Fibroblast of skin of scalp (primary cell): ENCODE measurements at regions not wholly inside any gene's neighbourhood (a gene's known extent, or its start where the extent isn't known, plus 50 kb on each side); places are given as distances from the start of the nearest gene placed in this dataset.
A peak's percentile ranks its signal among the peaks of the same experiment; 100 is the strongest.
"Not testable (repeated sequence)": the region's sequence is repeated elsewhere in the genome, so short reads cannot be mapped to it uniquely, and the experiment has no call there.

Experiments used
- DNase-seq: peaks from one replicate; pipeline ENCODE4 v3.0.0-alpha.2; 2013

DNA sequence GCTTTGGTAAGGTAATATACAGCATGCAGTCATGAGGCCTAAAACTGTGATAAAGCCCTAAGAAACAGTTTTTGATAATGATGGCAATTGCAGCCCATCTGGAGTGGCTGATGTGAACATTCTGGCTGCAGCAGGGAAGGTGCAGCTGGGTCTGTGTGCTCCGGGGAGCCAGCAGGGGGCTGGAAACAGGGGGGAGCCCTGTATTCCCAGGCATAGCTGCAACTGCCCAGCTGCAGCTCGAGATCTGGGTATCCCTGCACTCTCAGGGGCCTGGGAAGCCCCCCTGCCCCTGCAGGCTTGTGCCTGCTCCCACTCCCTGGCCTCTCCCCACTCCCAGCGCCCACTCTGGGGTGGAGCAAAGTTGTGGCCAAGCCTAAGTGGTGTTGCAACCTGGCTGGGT, 95.6 kb downstream of the RRAGB start:
- no peak for DNase-seq

DNA sequence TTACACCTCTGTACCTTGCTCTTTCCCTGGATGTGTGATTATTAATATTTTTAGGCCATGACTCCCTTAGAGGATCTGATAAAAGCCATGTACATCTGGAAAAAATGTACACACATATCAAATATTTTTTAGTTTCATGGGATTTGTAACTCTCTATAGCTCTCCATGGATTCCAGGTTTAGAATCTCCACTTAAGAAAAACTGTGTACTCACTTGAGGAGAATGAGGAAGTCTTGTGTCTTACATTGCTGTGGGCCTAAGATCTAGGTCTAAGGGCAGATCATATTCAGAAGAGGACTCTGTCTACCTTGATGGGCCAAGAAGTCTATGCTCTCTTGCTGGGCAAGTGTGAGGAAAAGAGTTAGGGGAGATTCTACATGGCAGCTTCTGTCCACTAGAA, 98.0 kb downstream of the RRAGB start:
- DNase-seq = no peak

DNA sequence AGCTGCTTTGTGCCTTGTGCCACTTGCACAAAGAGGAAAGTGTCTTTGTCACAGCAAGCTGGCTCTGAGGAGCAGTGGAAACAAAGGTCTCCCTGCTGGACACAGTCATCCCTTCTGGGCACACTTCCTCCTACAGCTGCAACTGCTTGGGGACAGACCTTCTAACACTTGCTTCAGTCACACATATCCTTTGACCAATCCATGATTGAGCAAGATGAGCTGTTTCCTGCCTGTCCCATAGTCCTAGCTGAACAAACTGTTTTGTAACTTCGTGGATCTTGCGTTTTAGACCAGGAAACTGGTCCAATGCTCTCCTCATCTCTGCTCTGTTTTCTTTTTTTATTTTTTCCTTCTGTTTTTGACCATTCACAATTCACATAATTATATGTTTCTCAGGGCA, 98.5 kb downstream of the RRAGB start:
- DNase-seq = no peak

DNA sequence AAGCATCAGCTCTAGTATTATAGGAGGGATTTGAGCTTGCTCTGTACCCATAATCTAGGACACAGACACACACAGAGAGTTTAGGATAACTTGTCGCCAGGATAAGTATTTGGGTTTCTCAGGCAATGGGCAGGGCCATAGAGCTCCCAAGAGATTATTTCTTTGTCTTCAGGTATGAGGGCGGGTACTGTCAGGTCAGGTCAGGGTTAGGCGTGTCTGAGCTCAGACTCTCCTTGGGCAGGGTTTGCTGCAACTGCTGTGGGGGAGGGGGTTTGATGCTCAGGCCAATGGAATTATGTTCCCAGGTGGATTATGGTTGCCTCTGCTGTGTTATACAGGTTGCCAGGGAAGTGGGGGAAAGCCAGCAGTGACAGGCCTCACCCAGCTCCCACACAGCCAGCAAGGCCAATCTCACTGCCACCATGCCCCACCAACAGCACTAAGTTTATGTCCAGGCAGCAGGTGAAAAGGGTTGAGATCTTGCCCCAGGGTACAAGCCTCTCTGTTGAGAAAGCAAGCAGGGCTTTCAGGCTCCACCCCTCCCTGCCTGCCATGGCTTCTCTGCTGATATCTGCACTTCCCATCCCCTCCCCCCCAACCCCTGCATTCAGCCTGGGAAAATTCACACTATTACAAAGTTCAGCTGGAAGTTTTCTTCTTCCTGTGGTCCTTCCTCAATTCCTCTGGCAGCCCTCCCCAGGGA, 101.3 kb downstream of the RRAGB start:
- no peak for DNase-seq

DNA sequence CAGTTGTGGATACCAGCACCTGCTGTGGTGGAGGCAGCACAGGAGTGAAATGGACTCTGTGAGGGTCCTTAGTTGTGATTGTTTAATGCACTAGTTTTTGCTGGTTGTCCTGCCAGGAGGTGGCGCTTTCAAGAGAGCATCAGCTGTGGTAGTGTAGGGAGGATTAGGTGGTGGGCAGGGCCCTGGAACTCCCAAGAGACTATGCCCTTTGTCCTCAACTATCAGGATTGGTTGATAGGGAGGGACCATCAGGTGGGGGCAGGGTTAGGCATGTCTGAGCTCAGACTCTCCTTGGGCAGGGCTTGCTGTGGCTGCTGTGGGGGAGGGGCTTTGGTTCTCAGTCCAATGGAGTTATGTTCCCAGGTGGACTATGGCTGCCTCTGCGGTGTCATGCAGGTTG, 121.9 kb downstream of the RRAGB start:
- no peak for DNase-seq

DNA sequence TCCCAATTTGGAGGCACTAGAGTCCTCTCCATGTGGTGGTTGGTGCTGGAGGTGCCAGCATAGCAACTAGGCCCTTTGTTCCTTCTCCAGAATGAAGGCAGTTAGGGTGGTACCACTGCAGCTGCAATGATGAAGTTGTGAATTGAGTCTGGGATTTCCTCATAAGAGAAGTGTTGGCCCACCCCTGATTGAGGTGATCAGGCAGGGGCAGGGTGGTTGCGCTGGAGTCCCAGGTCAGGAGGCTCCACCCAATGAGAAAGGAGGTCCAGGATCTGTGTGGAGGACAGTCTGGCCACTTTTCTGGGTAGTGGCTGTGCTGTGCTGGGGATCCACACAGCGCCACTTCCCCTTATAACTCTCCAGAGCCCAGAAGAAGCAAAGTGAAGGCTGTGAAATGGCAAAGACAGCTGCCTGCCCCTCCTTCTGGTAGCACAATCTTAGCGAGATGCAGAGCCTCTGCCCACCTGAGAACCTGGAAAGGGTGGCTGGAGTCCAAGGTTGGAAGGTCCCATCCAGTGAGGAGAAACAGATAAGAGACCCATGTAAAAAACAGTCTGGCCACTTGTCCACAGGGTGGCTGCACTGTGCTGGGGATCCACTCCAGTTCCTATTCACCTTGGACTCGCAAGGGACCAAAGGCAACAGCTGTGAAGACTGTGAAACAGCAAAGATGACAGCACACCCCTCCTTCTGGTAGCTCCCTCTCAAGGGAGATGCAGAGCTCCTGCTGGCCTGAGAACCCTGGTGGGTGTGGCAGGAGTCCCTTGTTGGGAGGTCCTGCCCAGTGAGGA, 124.6 kb downstream of the RRAGB start:
- DNase-seq = no peak

DNA sequence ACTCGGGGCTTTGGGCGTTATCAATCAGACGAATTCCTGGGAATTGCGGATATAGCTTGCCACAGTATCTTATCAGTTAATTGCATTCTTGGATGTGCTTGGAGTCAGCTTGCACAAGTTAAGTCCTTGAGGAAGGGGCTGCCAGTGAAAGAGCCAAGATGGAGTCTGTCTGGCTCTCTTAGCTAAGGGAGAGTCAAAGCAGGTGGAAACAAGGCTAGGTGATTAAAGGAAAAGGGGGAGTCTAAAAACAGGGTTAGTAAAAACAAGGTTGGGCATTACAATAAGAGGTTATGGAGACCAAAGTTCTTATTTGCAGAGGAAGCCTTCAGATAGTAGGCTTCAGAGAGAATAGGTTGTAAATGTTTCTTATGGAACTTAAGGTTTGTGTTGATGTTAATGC, 149.2 kb downstream of the RRAGB start:
- DNase-seq = not testable (repeated sequence)

DNA sequence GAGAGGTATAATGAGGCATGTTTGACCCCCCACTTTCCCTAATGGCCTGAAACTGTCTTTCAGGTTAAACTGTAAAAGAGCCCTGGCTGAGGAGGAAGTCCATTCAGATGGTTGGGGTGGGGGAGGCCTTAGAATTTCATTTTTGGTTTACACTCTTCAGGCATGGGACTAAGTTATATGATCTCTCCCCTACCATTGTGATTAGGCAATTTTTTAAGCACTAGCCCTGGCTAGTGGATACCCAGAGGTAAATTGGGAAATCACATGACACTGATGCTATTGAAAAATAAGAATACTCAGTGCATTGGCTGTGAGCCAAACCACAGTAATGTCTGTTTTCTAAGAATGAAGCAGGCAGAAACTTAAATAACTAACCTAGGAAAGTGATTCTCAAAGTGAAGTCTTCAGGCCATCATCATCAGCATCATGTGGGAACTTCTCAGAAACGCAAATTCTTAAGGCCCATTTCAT, 149.7 kb downstream of the RRAGB start:
- peak; percentile 0 for DNase-seq

DNA sequence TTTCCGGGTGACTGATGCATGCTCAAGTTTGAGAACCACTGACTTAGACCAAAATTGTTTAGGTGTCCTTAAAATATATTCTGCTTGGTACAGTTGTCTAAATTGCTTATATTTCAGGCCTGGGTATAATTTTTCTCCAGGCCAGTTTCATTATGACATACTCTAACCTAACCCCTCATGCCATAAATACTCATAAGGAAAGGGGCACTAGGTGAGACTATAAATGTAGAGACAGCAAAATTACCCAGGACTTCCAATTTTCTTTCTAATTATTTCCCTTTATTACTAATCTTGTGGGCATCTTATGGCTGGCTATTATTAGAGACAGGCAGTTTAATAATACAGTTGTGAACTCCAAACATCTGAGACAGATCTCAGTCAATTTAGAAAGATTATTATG, 150.2 kb downstream of the RRAGB start:
- DNase-seq = no peak

DNA sequence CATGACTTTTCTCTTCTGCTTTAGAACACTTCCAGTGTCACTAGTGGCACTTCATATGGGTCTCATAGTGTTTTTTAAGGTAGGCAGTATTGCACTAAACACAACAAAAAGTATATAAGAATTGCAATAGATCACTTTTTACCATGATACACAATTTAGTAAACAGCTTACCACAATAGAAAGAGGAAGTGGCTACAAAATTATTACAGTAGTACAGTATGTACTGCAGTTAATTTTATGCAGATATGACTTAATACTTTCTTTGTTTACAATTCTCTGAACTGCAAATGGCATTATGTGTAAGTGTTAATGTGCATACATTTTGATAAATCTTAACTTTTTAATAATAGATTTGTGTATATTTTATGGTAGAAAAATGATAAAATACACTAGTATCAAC, 157.3 kb downstream of the RRAGB start:
- no peak for DNase-seq

DNA sequence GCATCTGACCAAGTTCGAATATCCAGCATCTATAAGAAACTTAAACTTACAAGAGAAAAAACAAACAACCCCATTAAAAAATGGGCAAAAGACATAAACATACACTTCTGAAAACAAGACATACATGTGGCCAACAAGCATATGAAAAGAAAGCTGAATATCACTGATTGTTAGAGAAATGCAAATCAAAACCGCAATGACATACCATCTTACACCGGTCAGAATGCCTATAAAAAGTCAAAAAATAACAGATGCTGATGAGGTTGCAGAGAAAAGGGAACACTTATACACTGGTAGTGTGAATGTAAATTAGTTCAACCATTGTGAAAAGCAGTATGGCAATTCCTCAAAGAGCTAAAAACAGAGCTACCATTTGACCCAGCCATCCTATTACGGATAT, 166.0 kb downstream of the RRAGB start:
- DNase-seq = not testable (repeated sequence)

DNA sequence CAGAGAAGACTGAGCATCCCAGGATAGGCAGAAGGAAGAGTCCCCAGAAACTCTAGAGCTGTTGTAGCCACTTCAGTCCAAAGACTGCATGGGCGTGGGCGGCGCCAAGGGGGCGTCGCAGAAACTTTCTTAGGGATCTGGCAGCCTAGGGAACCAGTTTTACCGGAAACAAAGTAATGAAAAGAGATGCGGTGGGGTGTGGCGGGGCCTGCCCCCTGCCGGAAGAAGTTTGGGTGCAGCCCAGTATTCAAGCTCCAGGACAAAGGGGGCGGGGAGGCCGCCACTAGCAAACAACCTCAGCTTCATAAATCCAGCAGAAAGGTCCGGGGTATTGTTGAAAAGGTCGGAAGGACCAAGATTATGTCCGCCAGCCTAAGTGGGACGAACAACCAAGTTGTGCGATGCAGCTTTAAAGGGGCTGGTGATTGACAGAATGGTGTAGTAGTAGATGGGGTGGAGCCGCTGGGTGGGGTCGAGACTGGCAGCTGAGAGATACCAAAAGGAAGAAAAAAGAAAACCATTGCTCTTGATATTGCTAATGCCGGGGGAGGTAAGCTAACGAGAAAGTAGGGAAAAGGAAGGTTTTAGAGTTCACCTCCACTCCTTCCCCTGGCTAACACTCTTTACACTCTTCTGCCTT, 190.5 kb downstream of the RRAGB start:
- peak; percentile 51 for DNase-seq

DNA sequence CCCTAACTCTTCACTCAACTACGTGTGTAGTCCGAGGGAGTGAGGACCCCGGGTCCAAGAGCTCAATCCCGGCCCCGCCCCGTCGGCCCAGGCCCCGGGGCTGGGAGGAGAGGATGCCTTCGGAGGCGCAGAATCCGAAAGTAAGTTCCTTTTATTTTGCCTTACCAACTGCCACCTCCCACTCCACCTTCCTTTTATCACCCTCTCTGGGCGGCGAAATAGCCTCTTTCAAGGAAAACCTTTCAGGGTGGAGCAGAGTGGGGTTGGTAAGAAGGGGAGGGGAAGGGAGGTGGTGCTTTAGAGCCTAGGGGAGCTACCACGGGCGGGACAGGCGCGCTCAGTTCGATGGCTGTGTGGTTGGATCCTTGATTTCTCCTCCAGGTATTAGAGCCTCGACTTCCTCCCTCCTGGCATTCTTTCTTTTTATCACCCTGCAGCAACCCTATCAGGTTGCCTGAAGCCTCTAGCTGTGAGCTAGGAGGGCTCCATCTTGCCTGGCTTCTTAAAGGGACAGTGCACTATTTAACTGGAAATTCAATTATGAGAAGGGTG, 191.2 kb downstream of the RRAGB start:
- peak; percentile 9 for DNase-seq

DNA sequence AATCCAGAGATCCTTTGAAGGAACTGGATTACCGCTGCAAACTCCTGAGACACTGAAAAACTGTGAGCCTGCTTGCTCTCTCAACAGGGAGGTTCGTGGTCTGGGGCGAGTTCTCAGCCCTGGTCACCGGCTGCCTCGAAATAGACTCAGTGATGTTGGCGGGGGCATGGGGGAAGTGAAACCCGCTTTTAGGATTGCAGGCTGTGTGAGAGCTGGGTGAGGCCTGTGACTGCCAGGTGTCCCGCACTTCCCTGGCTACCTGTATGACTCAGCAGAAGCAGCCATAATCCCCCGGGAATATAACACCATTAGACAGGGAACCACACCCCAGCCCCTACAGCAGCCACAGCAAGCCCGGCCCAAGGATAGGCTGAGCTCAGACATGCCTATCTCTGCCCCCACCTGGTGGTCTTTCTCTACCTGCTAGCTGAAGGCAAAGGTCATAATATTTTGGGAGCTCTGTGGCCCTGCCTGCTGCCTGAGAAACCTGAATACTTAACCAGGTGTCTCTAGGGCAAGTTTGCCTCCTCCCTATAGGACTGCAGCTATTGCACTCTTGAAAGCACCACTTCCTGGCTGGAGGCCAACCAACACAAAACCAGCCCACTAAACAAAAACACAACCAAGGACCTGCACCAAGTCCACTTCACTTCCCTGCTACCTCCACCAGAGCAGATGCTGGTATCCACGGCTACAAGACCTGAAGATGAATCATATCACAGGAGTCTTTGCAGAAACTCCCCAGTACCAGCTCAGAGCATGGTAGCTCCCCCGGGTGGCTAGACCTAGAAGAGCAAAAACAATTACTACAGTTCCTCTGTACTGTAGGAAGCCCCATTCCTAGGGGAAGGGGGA, 202.0 kb downstream of the RRAGB start:
- DNase-seq = no peak

DNA sequence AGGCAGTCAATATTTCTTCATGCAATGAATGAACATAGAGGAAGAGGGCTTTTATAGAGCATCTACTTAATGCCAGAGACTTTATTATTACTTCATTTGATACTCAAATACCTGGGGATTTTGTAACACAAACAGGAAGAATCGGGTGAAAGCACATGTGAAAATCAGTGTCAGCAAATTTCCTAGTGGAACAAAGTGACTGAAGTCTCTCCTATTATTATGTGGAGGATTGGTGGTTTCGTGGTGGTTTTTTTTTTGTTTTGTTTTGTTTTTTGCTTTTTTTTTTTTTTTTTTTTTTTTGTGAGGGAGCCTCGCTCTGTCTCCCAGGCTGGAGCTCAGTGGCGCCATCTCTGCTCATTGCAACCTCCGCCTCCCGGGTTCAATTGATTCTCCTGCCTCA, 207.0 kb downstream of the RRAGB start:
- DNase-seq = no peak

DNA sequence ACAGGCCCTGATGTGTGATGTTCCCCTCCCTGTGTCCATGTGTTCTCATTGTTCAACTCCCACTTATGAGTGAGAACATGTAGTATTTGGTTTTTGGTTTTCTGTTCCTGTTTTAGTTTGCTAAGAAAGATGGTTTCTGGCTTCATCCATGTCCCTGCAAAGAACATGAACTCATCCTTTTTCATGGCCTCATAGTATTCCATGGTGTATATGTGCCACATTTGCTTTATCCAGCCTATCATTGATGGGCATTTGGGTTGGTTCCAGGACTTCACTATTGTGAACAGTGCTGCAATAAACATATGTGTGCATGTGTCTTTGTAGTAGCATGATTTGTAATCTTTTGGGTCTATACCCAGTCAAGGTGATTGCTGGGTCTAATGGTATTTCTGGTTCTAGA, 211.0 kb downstream of the RRAGB start:
- DNase-seq = not testable (repeated sequence)
